H9 (cell line): ENCODE measurements at regions not wholly inside any gene's neighbourhood (a gene's known extent, or its start where the extent isn't known, plus 50 kb on each side); places are given as distances from the start of the nearest gene placed in this dataset.

ENCODE experiments used
- DNase-seq: peaks from one replicate; pipeline ENCODE4 v3.0.0-alpha.2; 2017
- H2AFZ ChIP-seq: one replicate; pipeline ENCODE4 v1.6.1; 2013; ENCODE audit warnings: mild to moderate bottlenecking, low read length, control low read depth, moderate library complexity
- H2AK5ac ChIP-seq: 2 replicates; pipeline ENCODE4 v1.6.1; 2013; ENCODE audit warnings: low read length, control low read depth, mixed read lengths; ENCODE audit not compliant: insufficient read length
- H2BK120ac ChIP-seq: one replicate; pipeline ENCODE4 v1.6.1; 2013; ENCODE audit warnings: low read depth, mild to moderate bottlenecking, low read length, control low read depth, inconsistent platforms; ENCODE audit not compliant: poor library complexity, severe bottlenecking
- H2BK12ac ChIP-seq: 2 replicates; pipeline ENCODE4 v1.6.1; 2013; ENCODE audit warnings: low read length, control low read depth, mixed read lengths, low read depth; ENCODE audit not compliant: insufficient read length
- H2BK15ac ChIP-seq: 2 replicates; pipeline ENCODE4 v1.6.1; 2013; ENCODE audit warnings: low read depth, low read length, control low read depth
- H2BK20ac ChIP-seq: one replicate; pipeline ENCODE4 v1.6.1; 2013; ENCODE audit warnings: low read depth, mild to moderate bottlenecking, low read length, control low read depth, inconsistent platforms; ENCODE audit not compliant: poor library complexity, severe bottlenecking
- H2BK5ac ChIP-seq: 2 replicates; pipeline ENCODE4 v1.6.1; 2013; ENCODE audit warnings: low read length, control low read depth, mixed read lengths; ENCODE audit not compliant: insufficient read length
- H3K14ac ChIP-seq: 2 replicates; pipeline ENCODE4 v1.6.1; 2013; ENCODE audit warnings: low read length, control low read depth; ENCODE audit not compliant: insufficient read depth
- H3K18ac ChIP-seq: 2 replicates; pipeline ENCODE4 v1.6.1; 2013; ENCODE audit warnings: low read depth, mild to moderate bottlenecking, mixed read lengths, low read length, control low read depth; ENCODE audit not compliant: insufficient read length
- H3K23ac ChIP-seq: 2 replicates; pipeline ENCODE4 v1.6.1; 2013; ENCODE audit warnings: low read length, control low read depth, mixed read lengths, low read depth; ENCODE audit not compliant: insufficient read length
- H3K23me2 ChIP-seq: 2 replicates; pipeline ENCODE4 v1.6.1; 2013; ENCODE audit warnings: low read depth, mild to moderate bottlenecking, mixed read lengths, low read length, control low read depth; ENCODE audit not compliant: insufficient read length, poor library complexity, severe bottlenecking
- H3K27ac ChIP-seq: 2 replicates; pipeline ENCODE4 v1.5.1; 2013; ENCODE audit warnings: low read length, control low read depth, mixed read lengths, low read depth; ENCODE audit not compliant: insufficient read length
- H3K27me3 ChIP-seq: 2 replicates; pipeline ENCODE4 v1.6.1; 2013; ENCODE audit warnings: low read length, control low read depth, inconsistent platforms; ENCODE audit not compliant: insufficient read depth
- H3K4ac ChIP-seq: 2 replicates; pipeline ENCODE4 v1.6.1; 2013; ENCODE audit warnings: low read depth, mild to moderate bottlenecking, control low read depth, inconsistent platforms, low read length, moderate library complexity
- H3K4me1 ChIP-seq: 2 replicates; pipeline ENCODE4 v1.6.1; 2013; ENCODE audit warnings: low read length, control low read depth, inconsistent platforms; ENCODE audit not compliant: insufficient read depth
- H3K4me2 ChIP-seq: 2 replicates; pipeline ENCODE4 v1.6.1; 2013; ENCODE audit warnings: low read length, control low read depth, mixed read lengths; ENCODE audit not compliant: insufficient read length, insufficient read depth
- H3K56ac ChIP-seq: 2 replicates; pipeline ENCODE4 v1.6.1; 2013; ENCODE audit warnings: low read depth, mild to moderate bottlenecking, mixed read lengths, low read length, control low read depth; ENCODE audit not compliant: insufficient read length
- H3K79me1 ChIP-seq: 2 replicates; pipeline ENCODE4 v1.6.1; 2013; ENCODE audit warnings: low read depth, mild to moderate bottlenecking, moderate library complexity, low read length, control low read depth, inconsistent platforms; ENCODE audit not compliant: insufficient read depth, poor library complexity, severe bottlenecking
- H3K79me2 ChIP-seq: 2 replicates; pipeline ENCODE4 v1.6.1; 2013; ENCODE audit warnings: low read length, control low read depth, inconsistent platforms; ENCODE audit not compliant: insufficient read depth
- H3K9ac ChIP-seq: 2 replicates; pipeline ENCODE4 v1.6.1; 2013; ENCODE audit warnings: low read length, control low read depth, mixed read lengths; ENCODE audit not compliant: insufficient read length; ENCODE audit errors: extremely low read depth
- H3K9me3 ChIP-seq: one replicate; pipeline ENCODE4 v1.6.1; 2013; ENCODE audit warnings: low read depth, low read length, inconsistent platforms; ENCODE audit not compliant: control insufficient read depth
- H3T11ph ChIP-seq: one replicate; pipeline ENCODE4 v1.6.1; 2013; ENCODE audit warnings: mild to moderate bottlenecking, low read length, control low read depth, inconsistent platforms
- H4K20me1 ChIP-seq: one replicate; pipeline ENCODE4 v1.6.1; 2013; ENCODE audit not compliant: control insufficient read depth, insufficient read length, insufficient read depth
- H4K5ac ChIP-seq: 2 replicates; pipeline ENCODE4 v1.6.1; 2013; ENCODE audit warnings: low read depth, mild to moderate bottlenecking, mixed read lengths, low read length, control low read depth; ENCODE audit not compliant: insufficient read length
- H4K8ac ChIP-seq: replicated peaks from 2 replicates; pipeline ENCODE4 v1.6.1; 2013; ENCODE audit warnings: low read length, control low read depth, mixed read lengths, low read depth; ENCODE audit not compliant: insufficient read length
- H4K91ac ChIP-seq: 2 replicates; pipeline ENCODE4 v1.6.1; 2013; ENCODE audit warnings: low read depth, mild to moderate bottlenecking, moderate library complexity, mixed read lengths, low read length, control low read depth; ENCODE audit not compliant: insufficient read length
- H3K27ac Mint-ChIP-seq, 3 experiments: 2 replicates in 2 of 3; 3 replicates in 1 of 3; pipeline ENCODE4 v1.8.0; 2020 to 2021; ENCODE audit warnings: mixed read lengths in 3 of 3, mild to moderate bottlenecking in 1 of 3, moderate library complexity in 1 of 3
- H3K27me3 Mint-ChIP-seq: 2 replicates; pipeline ENCODE4 v1.8.0; 2021; ENCODE audit warnings: low read depth, mild to moderate bottlenecking, moderate library complexity, mixed read lengths
- H3K36me3 Mint-ChIP-seq, 3 experiments: 2 replicates in 2 of 3; 3 replicates in 1 of 3; pipeline ENCODE4 v1.8.0; 2020 to 2021; ENCODE audit warnings: low read depth in 3 of 3, mixed read lengths in 3 of 3; ENCODE audit not compliant: insufficient read depth in 1 of 3
- H3K4me1 Mint-ChIP-seq, 2 experiments: 2 replicates each; pipeline ENCODE4 v1.8.0; 2020; ENCODE audit warnings: mixed read lengths in 2 of 2
- H3K4me3 Mint-ChIP-seq, 2 experiments: 2 replicates in 1 of 2; 3 replicates in 1 of 2; pipeline ENCODE4 v1.8.0; 2020 to 2021; ENCODE audit warnings: mild to moderate bottlenecking in 2 of 2, mixed read lengths in 2 of 2, moderate library complexity in 1 of 2
- H3K9me3 Mint-ChIP-seq, 2 experiments: 2 replicates in 1 of 2; 3 replicates in 1 of 2; pipeline ENCODE4 v1.8.0; 2020; ENCODE audit warnings: mild to moderate bottlenecking in 2 of 2, mixed read lengths in 2 of 2, moderate library complexity in 1 of 2
- CTCF ChIP-seq: fragments of 200-600 bp; sonication (generic); conservative IDR thresholded peaks from 3 replicates; pipeline ENCODE4 v1.8.0; 2021; ENCODE audit warnings: antibody characterized with exemption, mild to moderate bottlenecking

DNA sequence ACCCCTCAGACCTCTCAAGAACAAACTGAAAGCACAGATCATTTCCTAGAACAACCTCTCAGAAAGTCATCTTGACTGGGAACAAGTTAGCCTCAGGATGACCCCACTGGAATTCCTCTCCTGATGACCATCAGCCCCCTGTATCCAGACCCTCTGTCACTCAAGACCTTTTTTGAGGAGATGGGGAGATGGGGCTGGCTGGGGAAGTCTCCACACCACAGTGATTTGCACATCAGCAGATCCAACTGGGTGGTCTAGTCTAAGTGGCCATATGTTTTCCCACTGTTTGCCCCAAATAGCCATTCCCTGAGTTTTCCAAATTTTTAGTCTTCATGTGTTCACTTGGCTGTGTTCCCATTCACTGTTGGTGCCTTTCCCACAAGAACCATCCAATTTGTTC, 452.4 kb upstream of the NPVF start:
- H3K18ac ChIP-seq, result no peak overlapping the region
- H2AK5ac ChIP-seq, result no peak overlapping the region
- no peak for DNase-seq
- H2BK120ac ChIP-seq, result no peak overlapping the region
- H3K27me3 ChIP-seq, result no peaks in the 10 kb centered on the region
- Mint-ChIP-seq H3K36me3 (no peaks in the 10 kb centered on the region), H3K4me3 (no peak overlapping the region), H3K27me3 (peaks cover 2% of the 10 kb centered on the region; the same call in 1 of the 2 replicates), H3K4me1 (peaks cover under 1 to 2% of the 10 kb centered on the region in 2 experiments; a peak in 2 of 4 replicates), H3K27ac (no peak overlapping the region), H3K9me3 (no peaks in the 10 kb centered on the region)
- H3K27ac ChIP-seq, result no peak overlapping the region
- H2AFZ ChIP-seq, result no peak overlapping the region
- H3K23me2 ChIP-seq, result no peaks in the 10 kb centered on the region
- H4K20me1 ChIP-seq, result no peaks in the 10 kb centered on the region
- no peak overlapping the region for H3K4ac ChIP-seq
- no peak overlapping the region for H3T11ph ChIP-seq
- no peak overlapping the region for H3K23ac ChIP-seq
- no peaks in the 10 kb centered on the region for H3K4me1 ChIP-seq
- no peak overlapping the region for H2BK12ac ChIP-seq
- no peak overlapping the region for H2BK15ac ChIP-seq
- no peak overlapping the region for H3K56ac ChIP-seq
- no peak overlapping the region for H3K9ac ChIP-seq
- H3K79me2 ChIP-seq, result no peaks in the 10 kb centered on the region
- no peak overlapping the region for H3K14ac ChIP-seq
- no peak for TF ChIP-seq CTCF
- no peak overlapping the region for H2BK20ac ChIP-seq
- no peaks in the 10 kb centered on the region for H3K9me3 ChIP-seq
- no peak overlapping the region for H4K8ac ChIP-seq
- no peak overlapping the region for H4K91ac ChIP-seq
- no peaks in the 10 kb centered on the region for H3K79me1 ChIP-seq
- no peak overlapping the region for H2BK5ac ChIP-seq
- H3K4me2 ChIP-seq, result no peak overlapping the region
- no peak overlapping the region for H4K5ac ChIP-seq
